ENCODE measurements at regions not wholly inside any gene's neighbourhood (a gene's known extent, or its start where the extent isn't known, plus 50 kb on each side); places are given as distances from the start of the nearest gene placed in this dataset.
"Not testable (repeated sequence)": the region's sequence is repeated elsewhere in the genome, so short reads cannot be mapped to it uniquely, and the experiment has no call there.

DNA sequence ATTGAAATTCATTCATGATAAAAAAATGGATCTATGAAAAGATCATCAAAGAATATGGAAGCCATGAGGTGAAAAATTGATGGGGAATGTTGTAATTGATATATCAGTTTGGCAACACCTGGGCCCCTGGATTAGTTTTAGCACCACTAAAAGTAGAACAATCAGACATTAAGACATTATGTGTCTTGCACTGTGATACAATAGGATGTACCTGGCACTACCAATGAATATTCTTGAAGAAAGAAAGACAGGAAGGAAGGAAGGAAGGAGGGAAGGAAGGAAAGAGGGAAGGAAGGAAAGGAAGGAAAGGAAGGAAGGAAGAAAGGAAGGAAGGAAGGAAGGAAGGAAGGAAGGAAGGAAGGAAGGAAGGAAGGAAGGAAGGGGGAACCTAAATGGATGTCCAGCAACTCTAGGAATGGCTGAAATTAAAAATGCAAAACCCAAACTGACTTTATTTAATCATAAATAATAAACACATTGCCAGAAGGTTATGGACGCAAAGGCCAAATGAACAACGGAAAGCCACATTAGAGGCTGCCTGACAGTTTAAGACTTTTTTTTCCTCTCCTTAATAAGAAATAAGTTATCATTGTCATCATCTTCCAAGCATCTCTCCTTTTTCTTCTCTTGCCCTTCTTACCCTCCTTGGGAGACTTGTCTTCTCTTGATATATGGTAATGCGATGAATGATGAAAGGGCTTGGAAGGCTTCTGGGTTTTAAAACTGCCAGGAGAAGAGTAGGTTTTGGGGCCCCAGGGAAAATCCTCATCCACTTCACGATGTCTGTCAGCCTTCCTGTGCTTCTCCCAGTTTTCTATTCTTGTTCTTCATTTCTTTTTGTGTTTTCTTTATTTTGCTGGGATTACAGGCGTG, 224.4 kb downstream of the EXOC5 start:
- TF ChIP-seq POLR2AphosphoS5, POLR2A (IDR thresholded peaks at IDR 0.05; ENCODE audit: low read depth, low read length): not testable (repeated sequence)

All from GM12892 (cell line).